ENCODE measurements at regions not wholly inside any gene's neighbourhood (a gene's known extent, or its start where the extent isn't known, plus 50 kb on each side); places are given as distances from the start of the nearest gene placed in this dataset.
A peak's percentile ranks its signal among the peaks of the same experiment; 100 is the strongest.

DNA sequence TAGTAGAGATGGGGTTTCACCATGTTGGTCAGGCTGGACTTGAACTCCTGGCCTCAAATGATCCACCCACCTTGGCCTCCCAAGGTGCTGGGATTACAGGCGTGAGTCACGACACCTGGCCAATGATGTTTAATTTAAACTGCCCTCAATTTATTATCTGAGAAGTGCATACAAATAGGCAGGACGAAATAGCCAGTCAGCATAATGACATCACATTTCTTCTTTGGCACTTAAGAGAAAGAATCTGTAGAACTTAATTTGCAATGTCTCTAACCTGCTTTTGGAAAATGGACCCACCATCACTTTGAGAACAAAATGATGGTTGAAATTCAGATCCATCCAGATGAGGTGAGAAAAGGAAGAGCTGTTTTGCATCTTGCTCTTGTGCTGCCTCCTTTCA lies 52.5 kb upstream of the ZNF608 start:
- FAIRE-seq = no peak
- intact Hi-C loops (cut with micrococcal nuclease; ENCODE audit: unreplicated experiment) = no loop called here
- CTCF ChIA-PET (ENCODE audit: low intra/inter-chr PET ratio, low total read pairs) = no interaction called here

More for the DNA sequence above, 52.5 kb upstream of the ZNF608 start:
- no peak overlapping the region for H2AFZ ChIP-seq (ENCODE audit: low read length)
- no peak for TF ChIP-seq ZNF225 (CRISPR knock-in tag; IDR thresholded peaks at IDR 0.05)
- no peak for TF ChIP-seq ZSCAN9 (CRISPR knock-in tag; IDR thresholded peaks at IDR 0.05; ENCODE audit: borderline replicate concordance)
- TF ChIP-seq FOXA1 (IDR thresholded peaks at IDR 0.05) = no peak
- TF ChIP-seq FOXA1 (CRISPR knock-in tag; IDR thresholded peaks at IDR 0.05) = no peak
- no peak for TF ChIP-seq ARID2 (CRISPR knock-in tag; IDR thresholded peaks at IDR 0.05; ENCODE audit: borderline replicate concordance)
- TF ChIP-seq CHCHD3 (CRISPR knock-in tag; IDR thresholded peaks at IDR 0.05) = no peak
- TF ChIP-seq MIER3 (CRISPR knock-in tag; IDR thresholded peaks at IDR 0.05; ENCODE audit: borderline replicate concordance) = no peak
- TF ChIP-seq SALL1 (CRISPR knock-in tag; IDR thresholded peaks at IDR 0.05) = no peak
- no peak for TF ChIP-seq KDM5A (IDR thresholded peaks at IDR 0.05; ENCODE audit: borderline replicate concordance, low read length)
- TF ChIP-seq, protein P1, sequence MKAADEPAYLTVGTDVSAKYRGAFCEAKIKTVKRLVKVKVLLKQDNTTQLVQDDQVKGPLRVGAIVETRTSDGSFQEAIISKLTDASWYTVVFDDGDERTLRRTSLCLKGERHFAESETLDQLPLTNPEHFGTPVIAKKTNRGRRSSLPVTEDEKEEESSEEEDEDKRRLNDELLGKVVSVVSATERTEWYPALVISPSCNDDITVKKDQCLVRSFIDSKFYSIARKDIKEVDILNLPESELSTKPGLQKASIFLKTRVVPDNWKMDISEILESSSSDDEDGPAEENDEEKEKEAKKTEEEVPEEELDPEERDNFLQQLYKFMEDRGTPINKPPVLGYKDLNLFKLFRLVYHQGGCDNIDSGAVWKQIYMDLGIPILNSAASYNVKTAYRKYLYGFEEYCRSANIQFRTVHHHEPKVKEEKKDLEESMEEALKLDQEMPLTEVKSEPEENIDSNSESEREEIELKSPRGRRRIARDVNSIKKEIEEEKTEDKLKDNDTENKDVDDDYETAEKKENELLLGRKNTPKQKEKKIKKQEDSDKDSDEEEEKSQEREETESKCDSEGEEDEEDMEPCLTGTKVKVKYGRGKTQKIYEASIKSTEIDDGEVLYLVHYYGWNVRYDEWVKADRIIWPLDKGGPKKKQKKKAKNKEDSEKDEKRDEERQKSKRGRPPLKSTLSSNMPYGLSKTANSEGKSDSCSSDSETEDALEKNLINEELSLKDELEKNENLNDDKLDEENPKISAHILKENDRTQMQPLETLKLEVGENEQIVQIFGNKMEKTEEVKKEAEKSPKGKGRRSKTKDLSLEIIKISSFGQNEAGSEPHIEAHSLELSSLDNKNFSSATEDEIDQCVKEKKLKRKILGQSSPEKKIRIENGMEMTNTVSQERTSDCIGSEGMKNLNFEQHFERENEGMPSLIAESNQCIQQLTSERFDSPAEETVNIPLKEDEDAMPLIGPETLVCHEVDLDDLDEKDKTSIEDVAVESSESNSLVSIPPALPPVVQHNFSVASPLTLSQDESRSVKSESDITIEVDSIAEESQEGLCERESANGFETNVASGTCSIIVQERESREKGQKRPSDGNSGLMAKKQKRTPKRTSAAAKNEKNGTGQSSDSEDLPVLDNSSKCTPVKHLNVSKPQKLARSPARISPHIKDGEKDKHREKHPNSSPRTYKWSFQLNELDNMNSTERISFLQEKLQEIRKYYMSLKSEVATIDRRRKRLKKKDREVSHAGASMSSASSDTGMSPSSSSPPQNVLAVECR (CRISPR knock-in tag; IDR thresholded peaks at IDR 0.05; ENCODE audit: borderline replicate concordance) = no peak
- no peak for TF ChIP-seq CEBPG (CRISPR knock-in tag; IDR thresholded peaks at IDR 0.05)
- TF ChIP-seq SCMH1 (CRISPR knock-in tag; IDR thresholded peaks at IDR 0.05; ENCODE audit: borderline replicate concordance) = no peak
- TF ChIP-seq, protein P2, sequence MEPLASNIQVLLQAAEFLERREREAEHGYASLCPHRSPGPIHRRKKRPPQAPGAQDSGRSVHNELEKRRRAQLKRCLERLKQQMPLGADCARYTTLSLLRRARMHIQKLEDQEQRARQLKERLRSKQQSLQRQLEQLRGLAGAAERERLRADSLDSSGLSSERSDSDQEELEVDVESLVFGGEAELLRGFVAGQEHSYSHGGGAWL (CRISPR knock-in tag; IDR thresholded peaks at IDR 0.05) = no peak
- peak; percentile 45 to 63; a peak in 2 of 4 replicates for TF ChIP-seq MAFK (conservative IDR thresholded peaks at IDR 0.05 in 1 of 2, IDR thresholded peaks at IDR 0.05 in 1 of 2; ENCODE audit: low read length in 2 of 2)
- no peak for TF ChIP-seq NCOA5 (CRISPR knock-in tag; IDR thresholded peaks at IDR 0.05)
- TF ChIP-seq ZNF83 (CRISPR knock-in tag; IDR thresholded peaks at IDR 0.05; ENCODE audit: borderline replicate concordance) = no peak
- TF ChIP-seq, protein P3, sequence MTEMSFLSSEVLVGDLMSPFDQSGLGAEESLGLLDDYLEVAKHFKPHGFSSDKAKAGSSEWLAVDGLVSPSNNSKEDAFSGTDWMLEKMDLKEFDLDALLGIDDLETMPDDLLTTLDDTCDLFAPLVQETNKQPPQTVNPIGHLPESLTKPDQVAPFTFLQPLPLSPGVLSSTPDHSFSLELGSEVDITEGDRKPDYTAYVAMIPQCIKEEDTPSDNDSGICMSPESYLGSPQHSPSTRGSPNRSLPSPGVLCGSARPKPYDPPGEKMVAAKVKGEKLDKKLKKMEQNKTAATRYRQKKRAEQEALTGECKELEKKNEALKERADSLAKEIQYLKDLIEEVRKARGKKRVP (CRISPR knock-in tag; IDR thresholded peaks at IDR 0.05) = no peak
- peak; percentile 67 for TF ChIP-seq MAFF (IDR thresholded peaks at IDR 0.05; ENCODE audit: low read depth, low read length)
- no peak for TF ChIP-seq KLF9 (CRISPR knock-in tag; IDR thresholded peaks at IDR 0.05; ENCODE audit: low read depth)
- TF ChIP-seq CREB1 (IDR thresholded peaks at IDR 0.05) = 0 out of 2 replicates have a peak, but pooled peaks have one; percentile 20
- no peak for TF ChIP-seq CREB1 (CRISPR knock-in tag; IDR thresholded peaks at IDR 0.05)
- H3K27ac ChIP-seq (ENCODE audit: extremely low read length, insufficient read depth, low read length) = no peak overlapping the region
- H3K4me1 ChIP-seq (ENCODE audit: insufficient read depth, low read length) = no peaks in the 10 kb centered on the region
- H3K27me3 ChIP-seq (ENCODE audit: control insufficient read depth in 1 of 2, insufficient read depth in 2 of 2, low read length in 2 of 2) = no peaks in the 10 kb centered on the region; a peak in 2 of 5 replicates
- POLR2A ChIA-PET = no interaction called here
- no peak overlapping the region for H3K9ac ChIP-seq (ENCODE audit: insufficient read depth, low read depth, low read length)
- no peaks in the 10 kb centered on the region for H3K79me2 ChIP-seq (ENCODE audit: insufficient read depth, low read length)
- H3K4me2 ChIP-seq (ENCODE audit: low read depth, low read length) = no peak overlapping the region
- H3K36me3 ChIP-seq (replicated peaks in 1 of 2; ENCODE audit: control insufficient read depth in 1 of 2, insufficient read depth in 2 of 2, low read length in 2 of 2) = no peaks in the 10 kb centered on the region
- no peaks in the 10 kb centered on the region for H4K20me1 ChIP-seq (ENCODE audit: insufficient read depth, low read length)
- no peak for DNase-seq (ENCODE audit: low spot score)
- H3K9me3 ChIP-seq (ENCODE audit: low read length) = no peaks in the 10 kb centered on the region
- BruUV-seq (replicated peaks) = no TSS peak
- ATAC-seq = no peak
- in situ Hi-C loops (cut with HindIII; ENCODE audit: extremely low pct_ligation_motif_present, low pct_unique_long_range_greater_than_20kb) = no loop called here
- 13% methylated on average over 3 of the region's 3 CpGs for WGBS (ENCODE audit: low lambda C conversion rate)
- H3K4me3 ChIP-seq (replicated peaks in 1 of 3; ENCODE audit: insufficient read depth in 1 of 3, low read depth in 2 of 3, low read length in 3 of 3) = no peak overlapping the region

All from HepG2 (cell line).